H9 (cell line): ENCODE measurements at regions not wholly inside any gene's neighbourhood (a gene's known extent, or its start where the extent isn't known, plus 50 kb on each side); places are given as distances from the start of the nearest gene placed in this dataset.

Experiments
- DNase-seq: peaks from one replicate; pipeline ENCODE4 v3.0.0-alpha.2; 2017
- H2AFZ ChIP-seq: one replicate; pipeline ENCODE4 v1.6.1; 2013; ENCODE audit warnings: mild to moderate bottlenecking, low read length, control low read depth, moderate library complexity
- H2AK5ac ChIP-seq: 2 replicates; pipeline ENCODE4 v1.6.1; 2013; ENCODE audit warnings: low read length, control low read depth, mixed read lengths; ENCODE audit not compliant: insufficient read length
- H2BK120ac ChIP-seq: one replicate; pipeline ENCODE4 v1.6.1; 2013; ENCODE audit warnings: low read depth, mild to moderate bottlenecking, low read length, control low read depth, inconsistent platforms; ENCODE audit not compliant: poor library complexity, severe bottlenecking
- H2BK12ac ChIP-seq: 2 replicates; pipeline ENCODE4 v1.6.1; 2013; ENCODE audit warnings: low read length, control low read depth, mixed read lengths, low read depth; ENCODE audit not compliant: insufficient read length
- H2BK15ac ChIP-seq: 2 replicates; pipeline ENCODE4 v1.6.1; 2013; ENCODE audit warnings: low read depth, low read length, control low read depth
- H2BK20ac ChIP-seq: one replicate; pipeline ENCODE4 v1.6.1; 2013; ENCODE audit warnings: low read depth, mild to moderate bottlenecking, low read length, control low read depth, inconsistent platforms; ENCODE audit not compliant: poor library complexity, severe bottlenecking
- H2BK5ac ChIP-seq: 2 replicates; pipeline ENCODE4 v1.6.1; 2013; ENCODE audit warnings: low read length, control low read depth, mixed read lengths; ENCODE audit not compliant: insufficient read length
- H3K14ac ChIP-seq: 2 replicates; pipeline ENCODE4 v1.6.1; 2013; ENCODE audit warnings: low read length, control low read depth; ENCODE audit not compliant: insufficient read depth
- H3K18ac ChIP-seq: 2 replicates; pipeline ENCODE4 v1.6.1; 2013; ENCODE audit warnings: low read depth, mild to moderate bottlenecking, mixed read lengths, low read length, control low read depth; ENCODE audit not compliant: insufficient read length
- H3K23ac ChIP-seq: 2 replicates; pipeline ENCODE4 v1.6.1; 2013; ENCODE audit warnings: low read length, control low read depth, mixed read lengths, low read depth; ENCODE audit not compliant: insufficient read length
- H3K23me2 ChIP-seq: 2 replicates; pipeline ENCODE4 v1.6.1; 2013; ENCODE audit warnings: low read depth, mild to moderate bottlenecking, mixed read lengths, low read length, control low read depth; ENCODE audit not compliant: insufficient read length, poor library complexity, severe bottlenecking
- H3K27ac ChIP-seq: 2 replicates; pipeline ENCODE4 v1.5.1; 2013; ENCODE audit warnings: low read length, control low read depth, mixed read lengths, low read depth; ENCODE audit not compliant: insufficient read length
- H3K27me3 ChIP-seq: 2 replicates; pipeline ENCODE4 v1.6.1; 2013; ENCODE audit warnings: low read length, control low read depth, inconsistent platforms; ENCODE audit not compliant: insufficient read depth
- H3K4ac ChIP-seq: 2 replicates; pipeline ENCODE4 v1.6.1; 2013; ENCODE audit warnings: low read depth, mild to moderate bottlenecking, control low read depth, inconsistent platforms, low read length, moderate library complexity
- H3K4me1 ChIP-seq: 2 replicates; pipeline ENCODE4 v1.6.1; 2013; ENCODE audit warnings: low read length, control low read depth, inconsistent platforms; ENCODE audit not compliant: insufficient read depth
- H3K4me2 ChIP-seq: 2 replicates; pipeline ENCODE4 v1.6.1; 2013; ENCODE audit warnings: low read length, control low read depth, mixed read lengths; ENCODE audit not compliant: insufficient read length, insufficient read depth
- H3K56ac ChIP-seq: 2 replicates; pipeline ENCODE4 v1.6.1; 2013; ENCODE audit warnings: low read depth, mild to moderate bottlenecking, mixed read lengths, low read length, control low read depth; ENCODE audit not compliant: insufficient read length
- H3K79me1 ChIP-seq: 2 replicates; pipeline ENCODE4 v1.6.1; 2013; ENCODE audit warnings: low read depth, mild to moderate bottlenecking, moderate library complexity, low read length, control low read depth, inconsistent platforms; ENCODE audit not compliant: insufficient read depth, poor library complexity, severe bottlenecking
- H3K79me2 ChIP-seq: 2 replicates; pipeline ENCODE4 v1.6.1; 2013; ENCODE audit warnings: low read length, control low read depth, inconsistent platforms; ENCODE audit not compliant: insufficient read depth
- H3K9ac ChIP-seq: 2 replicates; pipeline ENCODE4 v1.6.1; 2013; ENCODE audit warnings: low read length, control low read depth, mixed read lengths; ENCODE audit not compliant: insufficient read length; ENCODE audit errors: extremely low read depth
- H3K9me3 ChIP-seq: one replicate; pipeline ENCODE4 v1.6.1; 2013; ENCODE audit warnings: low read depth, low read length, inconsistent platforms; ENCODE audit not compliant: control insufficient read depth
- H3T11ph ChIP-seq: one replicate; pipeline ENCODE4 v1.6.1; 2013; ENCODE audit warnings: mild to moderate bottlenecking, low read length, control low read depth, inconsistent platforms
- H4K20me1 ChIP-seq: one replicate; pipeline ENCODE4 v1.6.1; 2013; ENCODE audit not compliant: control insufficient read depth, insufficient read length, insufficient read depth
- H4K5ac ChIP-seq: 2 replicates; pipeline ENCODE4 v1.6.1; 2013; ENCODE audit warnings: low read depth, mild to moderate bottlenecking, mixed read lengths, low read length, control low read depth; ENCODE audit not compliant: insufficient read length
- H4K8ac ChIP-seq: replicated peaks from 2 replicates; pipeline ENCODE4 v1.6.1; 2013; ENCODE audit warnings: low read length, control low read depth, mixed read lengths, low read depth; ENCODE audit not compliant: insufficient read length
- H4K91ac ChIP-seq: 2 replicates; pipeline ENCODE4 v1.6.1; 2013; ENCODE audit warnings: low read depth, mild to moderate bottlenecking, moderate library complexity, mixed read lengths, low read length, control low read depth; ENCODE audit not compliant: insufficient read length
- H3K27ac Mint-ChIP-seq, 3 experiments: 2 replicates in 2 of 3; 3 replicates in 1 of 3; pipeline ENCODE4 v1.8.0; 2020 to 2021; ENCODE audit warnings: mixed read lengths in 3 of 3, mild to moderate bottlenecking in 1 of 3, moderate library complexity in 1 of 3
- H3K27me3 Mint-ChIP-seq: 2 replicates; pipeline ENCODE4 v1.8.0; 2021; ENCODE audit warnings: low read depth, mild to moderate bottlenecking, moderate library complexity, mixed read lengths
- H3K36me3 Mint-ChIP-seq, 3 experiments: 2 replicates in 2 of 3; 3 replicates in 1 of 3; pipeline ENCODE4 v1.8.0; 2020 to 2021; ENCODE audit warnings: low read depth in 3 of 3, mixed read lengths in 3 of 3; ENCODE audit not compliant: insufficient read depth in 1 of 3
- H3K4me1 Mint-ChIP-seq, 2 experiments: 2 replicates each; pipeline ENCODE4 v1.8.0; 2020; ENCODE audit warnings: mixed read lengths in 2 of 2
- H3K4me3 Mint-ChIP-seq, 2 experiments: 2 replicates in 1 of 2; 3 replicates in 1 of 2; pipeline ENCODE4 v1.8.0; 2020 to 2021; ENCODE audit warnings: mild to moderate bottlenecking in 2 of 2, mixed read lengths in 2 of 2, moderate library complexity in 1 of 2
- H3K9me3 Mint-ChIP-seq, 2 experiments: 2 replicates in 1 of 2; 3 replicates in 1 of 2; pipeline ENCODE4 v1.8.0; 2020; ENCODE audit warnings: mild to moderate bottlenecking in 2 of 2, mixed read lengths in 2 of 2, moderate library complexity in 1 of 2
- CTCF ChIP-seq: fragments of 200-600 bp; sonication (generic); conservative IDR thresholded peaks from 3 replicates; pipeline ENCODE4 v1.8.0; 2021; ENCODE audit warnings: antibody characterized with exemption, mild to moderate bottlenecking
- WGBS: extraction: QIAGEN DNeasy Blood & Tissue Kit; methylation state at CpG from one replicate; pipeline ENCODE4 v1.1.7; 2013; ENCODE audit warnings: missing lambda C conversion rate, low lambda C conversion rate, mixed read lengths; ENCODE audit not compliant: insufficient read length; ENCODE audit errors: extremely low coverage; 5-methylcytosine and 5-hydroxymethylcytosine counted together

- no peak for TF ChIP-seq CTCF
- H3K36me3 Mint-ChIP-seq = peaks cover 3 to 15% (median 13%) of the 10 kb centered on the region in 3 experiments; a peak in 6 of 7 replicates
- H2BK15ac ChIP-seq = no peak overlapping the region
- H4K5ac ChIP-seq = no peak overlapping the region
- no peaks in the 10 kb centered on the region for H4K20me1 ChIP-seq
- H3K9me3 Mint-ChIP-seq = peaks cover 19 to 23% of the 10 kb centered on the region in 2 experiments
- no CpG with 5 or more reads among the region's 5 CpGs for WGBS
- no peak overlapping the region for H3T11ph ChIP-seq
- H3K27me3 ChIP-seq = no peaks in the 10 kb centered on the region
- H2BK20ac ChIP-seq = no peak overlapping the region
- no peak overlapping the region for H3K9ac ChIP-seq
- H3K4me1 ChIP-seq = no peaks in the 10 kb centered on the region
- H3K4me1 Mint-ChIP-seq = no peaks in the 10 kb centered on the region
- no peak overlapping the region for H4K8ac ChIP-seq
- no peak overlapping the region for H3K14ac ChIP-seq
- H2AK5ac ChIP-seq = no peak overlapping the region
- H3K9me3 ChIP-seq = no peaks in the 10 kb centered on the region
- H4K91ac ChIP-seq = no peak overlapping the region
- H2BK12ac ChIP-seq = no peak overlapping the region
- H3K4me3 Mint-ChIP-seq = no peak overlapping the region
- H3K18ac ChIP-seq = no peak overlapping the region
- DNase-seq = no peak
- H3K79me1 ChIP-seq = no peaks in the 10 kb centered on the region
- no peak overlapping the region for H3K23ac ChIP-seq
- H2AFZ ChIP-seq = no peak overlapping the region
- H3K27ac Mint-ChIP-seq = no peak overlapping the region
- H3K79me2 ChIP-seq = no peaks in the 10 kb centered on the region
- no peak overlapping the region for H3K27ac ChIP-seq
- no peak overlapping the region for H3K56ac ChIP-seq
- no peaks in the 10 kb centered on the region for H3K27me3 Mint-ChIP-seq
- H3K4ac ChIP-seq = no peak overlapping the region
- no peak overlapping the region for H3K4me2 ChIP-seq
- no peak overlapping the region for H2BK120ac ChIP-seq
- H3K23me2 ChIP-seq = no peaks in the 10 kb centered on the region
- H2BK5ac ChIP-seq = no peak overlapping the region
These were observed 1919.9 kb upstream of the LRRTM1 start for GRCh38 chr2:82224301-82224940.
